Fibroblast of villous mesenchyme (primary cell): ENCODE measurements at regions not wholly inside any gene's neighbourhood (a gene's known extent, or its start where the extent isn't known, plus 50 kb on each side); places are given as distances from the start of the nearest gene placed in this dataset.
"Not testable (repeated sequence)": the region's sequence is repeated elsewhere in the genome, so short reads cannot be mapped to it uniquely, and the experiment has no call there.

Experiments
- DNase-seq: peaks from one replicate; pipeline ENCODE4 v3.0.0-alpha.2; 2010; ENCODE audit warnings: low read depth
- H3K4me3 ChIP-seq: 2 replicates; pipeline ENCODE4 v1.5.1; 2011; ENCODE audit warnings: low read depth, mild to moderate bottlenecking, low read length
- TF ChIP-seq, protein P1 (sequence below): IDR thresholded peaks from 2 replicates; pipeline ENCODE4 v1.5.1; 2012; ENCODE audit warnings: low read depth, mild to moderate bottlenecking, low read length; ENCODE audit not compliant: insufficient read depth

DNA sequence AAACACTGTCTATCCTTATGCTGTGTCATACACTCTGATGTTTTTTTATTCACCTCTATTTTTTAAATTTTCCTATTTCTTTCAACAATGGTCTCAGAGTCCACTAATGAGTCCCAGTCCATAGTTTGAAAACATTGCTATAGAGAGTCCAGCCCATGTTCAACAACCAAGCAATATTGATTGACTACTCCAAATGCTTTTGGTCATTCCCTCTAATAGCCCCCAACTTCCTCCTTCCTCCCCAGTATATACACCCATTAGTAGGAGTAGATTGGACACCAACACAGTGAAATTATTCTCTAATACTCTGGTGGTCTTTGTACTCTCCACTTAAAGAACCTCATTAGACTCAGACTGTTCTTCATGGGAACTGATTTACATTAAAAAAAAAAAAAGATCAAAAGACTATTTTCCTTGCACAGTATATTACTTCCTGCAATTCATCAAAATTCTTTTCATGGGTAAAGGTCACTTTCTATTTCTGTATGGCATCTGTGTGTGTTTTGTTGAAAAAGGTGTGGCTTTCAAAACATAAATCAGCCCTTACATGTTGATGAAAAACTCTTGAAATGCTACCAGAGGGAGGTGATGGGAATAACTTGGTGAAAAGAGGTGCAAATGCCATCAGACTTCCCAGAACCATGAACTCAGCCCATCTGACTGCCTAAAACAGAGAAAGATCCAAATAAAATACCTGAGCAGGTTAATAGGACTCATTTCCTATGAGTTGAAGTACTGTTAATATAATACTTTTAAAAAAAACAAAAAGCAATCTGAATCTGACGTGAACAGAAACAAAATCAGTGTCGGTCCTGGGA, 250.3 kb upstream of the KLF3 start:
- no peak overlapping the region for H3K4me3 ChIP-seq
- no peak for DNase-seq
- TF ChIP-seq, protein P1, sequence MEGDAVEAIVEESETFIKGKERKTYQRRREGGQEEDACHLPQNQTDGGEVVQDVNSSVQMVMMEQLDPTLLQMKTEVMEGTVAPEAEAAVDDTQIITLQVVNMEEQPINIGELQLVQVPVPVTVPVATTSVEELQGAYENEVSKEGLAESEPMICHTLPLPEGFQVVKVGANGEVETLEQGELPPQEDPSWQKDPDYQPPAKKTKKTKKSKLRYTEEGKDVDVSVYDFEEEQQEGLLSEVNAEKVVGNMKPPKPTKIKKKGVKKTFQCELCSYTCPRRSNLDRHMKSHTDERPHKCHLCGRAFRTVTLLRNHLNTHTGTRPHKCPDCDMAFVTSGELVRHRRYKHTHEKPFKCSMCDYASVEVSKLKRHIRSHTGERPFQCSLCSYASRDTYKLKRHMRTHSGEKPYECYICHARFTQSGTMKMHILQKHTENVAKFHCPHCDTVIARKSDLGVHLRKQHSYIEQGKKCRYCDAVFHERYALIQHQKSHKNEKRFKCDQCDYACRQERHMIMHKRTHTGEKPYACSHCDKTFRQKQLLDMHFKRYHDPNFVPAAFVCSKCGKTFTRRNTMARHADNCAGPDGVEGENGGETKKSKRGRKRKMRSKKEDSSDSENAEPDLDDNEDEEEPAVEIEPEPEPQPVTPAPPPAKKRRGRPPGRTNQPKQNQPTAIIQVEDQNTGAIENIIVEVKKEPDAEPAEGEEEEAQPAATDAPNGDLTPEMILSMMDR: no peak

DNA sequence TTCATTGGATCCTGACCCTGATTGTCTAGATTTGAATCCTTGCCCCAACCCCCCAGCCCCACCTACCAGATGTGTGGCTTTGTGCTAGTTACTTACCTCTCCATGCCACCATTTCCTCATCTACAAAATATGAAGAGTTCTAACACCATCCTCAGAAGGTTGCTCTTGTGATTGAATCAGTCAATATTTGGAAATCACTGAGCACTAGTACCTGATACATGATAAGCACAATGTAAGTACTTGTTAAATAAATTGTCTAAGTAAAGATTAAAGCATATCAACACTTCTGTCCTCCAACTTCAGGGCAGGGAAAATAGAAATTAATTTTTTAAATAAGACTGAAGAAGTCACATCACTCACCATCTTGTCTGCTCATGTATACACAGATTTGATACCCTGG, 249.6 kb upstream of the KLF3 start:
- TF ChIP-seq, protein P1: no peak
- no peak overlapping the region for H3K4me3 ChIP-seq
- no peak for DNase-seq

DNA sequence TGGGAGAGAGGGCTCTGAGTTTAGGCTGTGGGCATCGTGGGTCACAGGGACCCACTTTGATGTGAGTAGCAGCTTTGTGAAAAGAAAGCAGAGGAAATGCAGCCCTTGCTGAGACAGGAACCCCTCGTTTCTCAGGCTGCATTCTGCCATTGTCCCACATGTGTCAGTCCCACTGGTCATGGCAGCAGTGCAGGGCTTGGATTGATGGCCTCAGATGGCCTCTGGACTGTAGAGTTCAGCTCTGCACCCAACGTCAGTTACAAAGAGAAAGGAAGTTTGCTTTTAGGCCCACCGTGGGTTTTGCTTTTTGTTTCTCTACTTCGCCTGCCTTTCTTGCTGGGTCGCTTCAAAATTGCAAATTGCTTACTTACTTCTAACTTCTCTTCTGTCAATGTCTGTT, 248.3 kb upstream of the KLF3 start:
- H3K4me3 ChIP-seq: no peak overlapping the region
- TF ChIP-seq, protein P1: no peak
- no peak for DNase-seq

DNA sequence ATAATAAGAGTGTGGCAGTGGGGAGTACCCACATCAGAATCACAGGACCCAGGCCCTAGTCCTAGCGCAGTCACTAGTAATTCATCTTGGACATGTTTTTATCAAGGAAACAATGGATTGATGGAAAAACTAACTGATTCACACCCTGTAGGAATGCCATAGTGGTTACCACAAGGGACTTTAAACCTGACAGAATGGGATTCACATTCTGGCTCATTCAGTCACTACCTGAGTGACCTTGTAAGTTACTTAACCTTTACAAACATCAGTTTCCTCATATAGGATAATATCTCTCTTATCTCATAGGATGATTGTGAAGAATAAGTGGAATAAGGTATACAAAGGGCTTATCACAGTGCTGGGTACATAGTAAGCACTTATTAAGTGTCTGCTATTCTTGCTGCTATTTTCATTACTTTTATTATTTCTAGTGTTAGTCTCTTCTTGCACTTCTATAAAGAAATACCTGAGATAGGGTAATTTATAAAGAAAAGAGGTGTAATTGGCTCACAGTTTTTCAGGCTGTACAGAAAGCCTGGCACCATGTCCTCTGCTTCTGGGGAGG, 247.5 kb upstream of the KLF3 start:
- DNase-seq: no peak
- TF ChIP-seq, protein P1: no peak
- no peak overlapping the region for H3K4me3 ChIP-seq

DNA sequence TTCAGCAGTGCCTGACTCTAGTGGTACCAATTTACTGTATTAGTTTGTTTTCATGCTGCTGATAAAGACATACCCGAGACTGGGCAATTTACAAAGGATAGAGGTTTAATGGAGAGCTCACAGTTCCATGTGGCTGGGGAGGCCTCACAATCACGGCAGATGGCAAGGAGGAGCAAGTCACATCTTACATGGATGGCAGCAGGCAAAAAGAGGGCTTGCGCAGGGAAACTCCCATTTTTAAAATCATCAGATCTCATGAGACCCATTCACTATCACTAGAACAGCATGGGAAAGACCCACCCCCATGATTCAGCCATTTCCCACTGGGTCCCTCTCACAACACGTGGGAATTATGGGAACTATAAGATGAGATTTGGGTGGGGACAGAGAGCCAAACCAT, 243.7 kb upstream of the KLF3 start:
- H3K4me3 ChIP-seq, DNase-seq: not testable (repeated sequence)

DNA sequence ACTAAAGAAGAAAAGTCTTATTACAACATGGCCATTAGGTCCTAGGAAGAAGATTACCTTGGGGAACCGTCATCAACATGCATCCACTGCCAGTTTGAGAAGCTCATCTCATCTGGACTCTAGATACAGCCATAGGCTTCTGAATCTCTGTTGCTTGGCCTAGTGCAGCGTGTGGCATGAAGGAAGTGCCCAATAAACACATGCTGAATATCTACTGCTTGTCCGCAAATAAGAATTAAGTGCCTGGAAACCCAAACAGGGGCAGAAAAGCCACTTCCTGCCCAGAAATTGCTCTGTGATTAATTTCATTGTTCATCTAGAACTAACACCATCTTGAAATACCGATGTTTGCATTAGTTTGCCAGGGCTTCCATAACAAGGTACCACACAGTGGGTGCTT, 241.1 kb upstream of the KLF3 start:
- H3K4me3 ChIP-seq: no peak overlapping the region
- TF ChIP-seq, protein P1: no peak
- DNase-seq: no peak

DNA sequence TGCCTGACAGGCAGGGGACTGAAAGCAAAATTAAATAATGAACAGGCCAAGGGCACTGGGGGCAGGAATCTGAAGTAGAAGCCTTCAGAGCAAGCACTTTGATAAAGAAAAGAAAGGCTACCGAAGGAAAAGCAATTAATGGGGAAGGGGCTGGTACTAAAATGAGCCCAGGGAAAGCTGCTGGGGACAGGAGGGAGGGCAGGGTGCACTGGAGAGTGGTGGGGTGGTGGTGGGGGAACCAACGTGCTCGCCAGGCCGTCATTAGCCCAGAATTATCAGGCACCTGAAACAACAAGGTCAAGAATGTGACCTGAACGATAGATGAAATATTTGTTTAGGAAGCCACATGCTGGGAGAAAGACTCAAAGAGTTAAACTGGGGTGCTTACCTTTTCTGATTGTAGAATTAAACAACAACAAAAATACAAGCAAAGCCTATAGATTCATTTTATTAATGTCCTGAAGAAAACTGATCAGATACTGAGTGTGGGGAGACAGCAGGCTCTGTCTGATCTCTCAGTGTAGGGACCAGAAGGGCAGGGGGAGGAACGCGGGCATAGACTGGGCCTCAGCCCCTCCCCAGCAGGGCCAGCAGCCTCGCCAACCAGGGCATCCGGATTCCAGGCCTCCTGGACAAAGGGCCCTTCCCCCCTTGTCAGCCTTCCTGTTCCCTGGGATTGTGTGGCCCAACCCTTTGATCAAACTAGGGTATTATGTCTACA, 239.7 kb upstream of the KLF3 start:
- no peak overlapping the region for H3K4me3 ChIP-seq
- TF ChIP-seq, protein P1: no peak
- no peak for DNase-seq
